ENCODE measurements at regions not wholly inside any gene's neighbourhood (a gene's known extent, or its start where the extent isn't known, plus 50 kb on each side); places are given as distances from the start of the nearest gene placed in this dataset.

GRCh38 chr3:54053211-54053610, 69.1 kb upstream of the CACNA2D3 start:
- H3K27me3 ChIP-seq (ENCODE audit: control insufficient read depth in 2 of 2, insufficient read depth in 2 of 2, low read length in 2 of 2): no peaks in the 10 kb centered on the region
- ATAC-seq: no peak
- ChIA-PET CTCF (ENCODE audit: low intra/inter-chr PET ratio) (no interaction called here), POLR2A (interaction anchor here (0.6 to 1.0 kb wide), 2 partner anchors 14 to 600 kb away, joined by 3 read pairs; no protein-coding TSS in a partner anchor)
- WGBS (ENCODE audit: insufficient coverage, low coverage, missing lambda C conversion rate): 0% methylated on average over 5 of the region's 5 CpGs
- no peak overlapping the region for H3K9ac ChIP-seq (ENCODE audit: insufficient read depth in 1 of 2, low read depth in 2 of 2, low read length in 2 of 2)
- no peaks in the 10 kb centered on the region for H3K36me3 ChIP-seq (ENCODE audit: control insufficient read depth, insufficient read depth, low read length)
- intact Hi-C loops (cut with micrococcal nuclease): no loop called here
- no peaks in the 10 kb centered on the region for H3K9me3 ChIP-seq (replicated peaks; ENCODE audit: control insufficient read depth, insufficient read depth, low read depth, low read length)
- no peaks in the 10 kb centered on the region for H4K20me1 ChIP-seq (replicated peaks; ENCODE audit: control insufficient read depth, insufficient read depth, low read length)
- no peak for DNase-seq (ENCODE audit: extremely low read depth in 1 of 4, low spot score in 3 of 4)
- TF ChIP-seq CHD4 (IDR thresholded peaks at IDR 0.05; ENCODE audit: insufficient read depth, insufficient replicate concordance, low read depth, low read length, poor library complexity, severe bottlenecking) (no peak), ZNF384 (IDR thresholded peaks at IDR 0.05; ENCODE audit: low read depth, low read length) (no peak), HMGXB4 (CRISPR knock-in tag; IDR thresholded peaks at IDR 0.05) (no peak), MCM2 (IDR thresholded peaks at IDR 0.05; ENCODE audit: low read depth) (no peak), ZNF695 (CRISPR knock-in tag; IDR thresholded peaks at IDR 0.05) (no peak), GATA2 (CRISPR knock-in tag; IDR thresholded peaks at IDR 0.05) (no peak), ESRRA (IDR thresholded peaks at IDR 0.05; ENCODE audit: borderline replicate concordance, low read depth) (no peak), ZNF449 (CRISPR knock-in tag; IDR thresholded peaks at IDR 0.05) (no peak), MAFK (IDR thresholded peaks at IDR 0.05; ENCODE audit: low read length) (no peak), FOXK2 (conservative IDR thresholded peaks at IDR 0.05 in 1 of 2, IDR thresholded peaks at IDR 0.05 in 1 of 2; ENCODE audit: low read depth in 2 of 2) (no peak)
- H3K27ac ChIP-seq (ENCODE audit: extremely low read depth, low read depth, low read length): no peak overlapping the region
- no peaks in the 10 kb centered on the region for H3K9me1 ChIP-seq (ENCODE audit: control insufficient read depth, insufficient read depth, low read length)
- BruUV-seq (replicated peaks): no TSS peak
- no peaks in the 10 kb centered on the region for H3K4me1 ChIP-seq (replicated peaks in 1 of 2; ENCODE audit: control insufficient read depth in 2 of 2, insufficient read depth in 2 of 2, low read length in 2 of 2)
- no peak overlapping the region for H2AFZ ChIP-seq (ENCODE audit: low read depth, low read length)
- no peak overlapping the region for H3K4me2 ChIP-seq (ENCODE audit: insufficient read depth, low read length)
- no peak for FAIRE-seq
- in situ Hi-C loops (cut with MboI): no loop called here
- H3K79me2 ChIP-seq (ENCODE audit: control insufficient read depth, insufficient read depth, low read length): no peaks in the 10 kb centered on the region
- no peak overlapping the region for H3K4me3 ChIP-seq

Measured in K562 (cell line).